Midbrain (tissue), 1 donor: ENCODE measurements at regions not wholly inside any gene's neighbourhood (a gene's known extent, or its start where the extent isn't known, plus 50 kb on each side); places are given as distances from the start of the nearest gene placed in this dataset.
"Not testable (repeated sequence)": the region's sequence is repeated elsewhere in the genome, so short reads cannot be mapped to it uniquely, and the experiment has no call there.

ENCODE experiments used
- DNase-seq: peaks from one replicate; lab custom pipeline; 2025; lab: John Stamatoyannopoulos, UW

DNA sequence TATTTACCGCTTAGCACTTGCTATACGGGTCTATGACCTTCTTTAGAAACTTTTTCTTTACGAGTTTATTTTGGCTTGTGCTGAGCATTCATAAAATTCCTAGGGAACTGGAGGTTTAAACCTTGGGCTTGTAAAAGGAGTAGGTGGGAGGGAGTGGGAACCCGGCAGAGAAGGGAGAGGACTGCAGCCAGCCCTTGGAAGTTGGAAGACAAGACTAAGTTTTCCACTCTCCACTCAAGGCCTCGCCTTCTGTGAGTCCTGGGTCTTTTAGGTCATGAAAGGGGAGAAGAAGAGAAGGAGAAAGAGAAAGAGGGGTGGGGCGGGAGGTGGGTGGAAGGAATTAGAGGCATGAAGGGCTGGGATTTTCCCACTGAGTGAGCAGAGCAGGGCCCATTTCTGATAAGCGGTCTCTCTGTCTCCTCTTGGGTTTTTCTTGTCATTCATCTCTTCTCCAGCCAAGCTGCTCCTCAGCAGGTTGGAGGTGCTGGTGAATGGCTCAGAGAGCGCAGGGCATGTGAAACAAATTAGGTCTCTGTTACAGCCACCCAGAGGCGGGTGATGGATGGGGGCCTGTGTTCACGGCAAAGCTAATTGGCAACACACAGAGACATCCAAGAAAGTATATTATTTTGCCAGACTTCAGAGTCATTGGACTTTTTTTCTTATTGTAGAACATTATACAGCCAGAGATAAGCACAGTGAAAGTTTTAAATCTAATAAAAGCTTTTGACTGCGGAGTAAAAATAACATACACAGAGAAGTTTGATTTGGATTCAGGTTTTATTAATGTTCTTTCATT, 247.3 kb downstream of the FOXD2 start:
- DNase-seq, result no peak

DNA sequence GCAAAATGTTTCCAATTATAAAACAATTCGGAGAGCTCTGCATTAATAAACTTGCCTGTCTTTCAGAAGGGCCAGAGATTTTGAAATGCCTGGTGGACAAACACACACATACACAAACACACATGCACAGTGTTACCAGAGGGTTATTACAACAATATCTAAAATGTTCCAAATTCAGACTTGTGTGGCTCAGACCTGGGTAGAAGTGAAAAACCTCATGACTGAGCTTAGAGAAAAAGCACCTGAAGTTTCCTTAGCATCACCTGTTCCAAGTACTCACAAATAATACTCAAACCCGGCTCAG, 247.9 kb downstream of the FOXD2 start:
- DNase-seq, result no peak

DNA sequence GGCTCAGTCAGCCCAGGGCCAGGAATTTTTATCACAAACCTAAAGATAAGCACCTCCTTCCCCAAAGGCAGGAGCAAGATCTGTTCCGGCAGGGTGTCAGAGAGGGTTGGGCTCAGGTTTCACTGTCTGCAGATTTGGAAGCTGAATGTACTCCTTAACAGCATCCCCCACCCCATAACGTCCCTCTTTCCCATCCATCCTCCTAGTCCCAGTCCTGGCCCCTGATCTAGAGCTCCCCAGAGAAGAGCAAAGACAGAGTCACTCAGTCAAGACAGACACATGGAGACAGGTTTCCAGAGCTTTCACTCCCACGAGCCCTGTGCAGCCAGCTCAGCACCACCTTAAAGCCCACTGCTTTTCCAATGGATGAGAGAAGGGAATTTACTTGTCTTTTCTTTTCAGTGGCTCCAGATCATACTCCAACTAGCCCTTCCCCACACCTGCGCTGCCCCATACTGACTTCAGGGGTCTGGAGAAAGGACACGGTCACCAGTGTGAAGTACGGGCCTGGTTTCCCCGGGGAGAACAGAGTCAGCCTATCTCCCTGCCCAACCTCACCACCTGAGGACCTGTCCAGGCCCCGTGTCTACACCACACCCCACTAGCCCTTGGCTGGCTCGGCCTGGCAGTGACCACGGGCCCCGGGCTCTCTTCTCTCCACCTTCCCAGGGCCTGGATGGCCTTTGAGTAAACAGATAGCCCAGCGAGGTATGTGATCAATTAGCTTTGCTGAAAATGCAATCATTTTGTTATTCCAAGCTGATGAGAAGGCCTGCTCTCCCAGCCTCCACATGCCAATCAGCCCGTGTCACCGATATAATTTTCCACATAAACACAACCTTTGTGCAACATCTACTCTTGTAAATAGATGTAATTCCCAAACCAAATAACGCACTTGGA, 249.1 kb downstream of the FOXD2 start:
- no peak for DNase-seq

DNA sequence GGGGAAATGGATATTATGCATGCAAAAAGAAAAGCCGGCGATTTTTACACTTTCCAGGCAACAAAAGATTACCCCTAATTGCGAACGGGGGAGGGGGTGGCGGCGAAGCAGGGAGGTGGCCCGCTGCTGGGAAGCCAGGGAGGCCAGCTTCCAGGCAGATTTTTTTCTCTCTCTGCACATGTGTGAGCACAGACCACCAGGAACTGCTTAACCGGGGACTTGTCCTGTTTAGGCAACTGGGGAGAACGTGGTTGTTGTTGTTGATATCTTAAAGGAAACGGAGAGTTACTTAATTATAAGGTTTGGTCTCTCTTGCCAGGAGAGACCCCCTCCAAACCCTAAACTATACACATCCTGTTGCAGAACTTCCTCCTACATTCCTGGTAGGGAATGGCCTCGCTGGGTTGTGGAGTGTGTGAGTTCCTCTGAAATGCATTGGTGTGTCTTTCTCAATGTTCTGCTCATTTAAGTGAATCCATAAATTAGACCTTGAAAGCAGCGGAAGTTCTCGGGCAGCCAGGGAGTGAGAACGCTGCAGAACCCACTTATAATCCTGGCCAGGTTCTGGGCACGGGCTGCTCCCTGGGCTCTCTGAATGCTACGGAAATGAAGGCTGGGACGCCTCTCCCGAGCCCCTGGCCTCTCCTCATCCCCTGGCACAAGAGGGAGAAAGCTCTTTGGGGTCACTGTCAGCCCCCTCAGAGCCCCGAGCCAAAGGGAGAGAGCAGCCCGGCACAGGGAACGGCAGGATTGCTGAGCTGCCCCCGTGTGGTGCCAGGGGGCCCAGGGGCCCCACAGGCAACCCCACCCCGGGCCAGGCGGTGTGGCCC, 250.0 kb downstream of the FOXD2 start:
- no peak for DNase-seq

DNA sequence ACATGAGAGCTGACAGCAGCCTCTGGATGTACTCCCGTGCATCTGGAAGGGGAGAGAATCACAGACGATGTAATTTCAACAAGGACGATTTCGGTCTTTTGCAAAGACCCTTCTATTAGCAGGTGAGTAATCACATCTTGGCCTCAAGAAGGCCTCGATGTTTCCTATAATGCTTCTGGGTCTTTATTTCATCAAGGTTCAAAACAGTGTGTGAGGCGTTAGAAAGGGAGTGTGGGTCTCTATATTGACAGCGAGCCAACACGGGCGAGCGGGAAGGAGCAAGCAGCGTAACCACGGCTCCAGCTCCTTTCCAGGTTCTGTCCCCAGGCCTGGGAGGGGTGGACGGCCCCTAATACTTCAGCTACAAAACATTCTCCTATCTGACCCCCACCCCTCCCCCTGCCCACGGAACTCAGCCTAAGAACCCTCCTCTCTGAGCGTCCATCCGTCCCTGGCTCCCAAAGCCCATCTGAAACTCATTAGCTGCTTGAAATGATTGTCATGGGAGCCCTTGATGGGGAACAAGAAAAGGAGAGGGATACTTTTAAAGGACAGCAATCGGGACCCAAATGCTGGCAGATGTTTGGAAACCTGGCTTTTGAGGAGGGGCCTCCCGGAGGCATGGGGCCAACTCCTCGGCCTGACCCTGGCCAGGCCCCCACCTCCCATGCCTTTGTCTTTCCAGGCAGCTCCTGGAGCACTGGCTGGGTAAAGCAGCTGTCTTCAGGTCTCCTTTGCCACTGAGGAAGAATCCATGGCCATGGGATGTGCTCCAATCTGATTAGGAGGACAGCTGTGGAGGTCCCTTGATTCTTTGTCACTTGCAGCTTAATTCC, 250.8 kb downstream of the FOXD2 start:
- no peak for DNase-seq

DNA sequence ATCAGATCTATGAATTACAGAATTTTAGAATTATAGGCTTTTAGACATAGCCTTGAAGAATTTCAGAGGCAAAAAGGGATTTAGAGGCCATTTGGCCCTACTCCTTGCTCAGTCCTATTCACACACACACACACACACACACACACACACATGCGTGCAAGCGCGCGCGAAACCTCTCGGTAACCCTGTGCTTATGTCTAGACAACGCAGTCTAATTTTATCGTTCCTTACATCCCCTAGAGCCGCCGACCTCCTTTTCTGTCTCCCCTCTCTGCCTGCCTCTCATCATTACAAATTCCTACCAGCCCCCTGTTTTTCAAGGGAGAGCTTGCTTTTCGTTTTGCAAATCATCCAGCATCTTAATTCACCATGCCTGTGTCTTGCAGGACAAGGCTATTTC, 252.1 kb downstream of the FOXD2 start:
- no peak for DNase-seq

DNA sequence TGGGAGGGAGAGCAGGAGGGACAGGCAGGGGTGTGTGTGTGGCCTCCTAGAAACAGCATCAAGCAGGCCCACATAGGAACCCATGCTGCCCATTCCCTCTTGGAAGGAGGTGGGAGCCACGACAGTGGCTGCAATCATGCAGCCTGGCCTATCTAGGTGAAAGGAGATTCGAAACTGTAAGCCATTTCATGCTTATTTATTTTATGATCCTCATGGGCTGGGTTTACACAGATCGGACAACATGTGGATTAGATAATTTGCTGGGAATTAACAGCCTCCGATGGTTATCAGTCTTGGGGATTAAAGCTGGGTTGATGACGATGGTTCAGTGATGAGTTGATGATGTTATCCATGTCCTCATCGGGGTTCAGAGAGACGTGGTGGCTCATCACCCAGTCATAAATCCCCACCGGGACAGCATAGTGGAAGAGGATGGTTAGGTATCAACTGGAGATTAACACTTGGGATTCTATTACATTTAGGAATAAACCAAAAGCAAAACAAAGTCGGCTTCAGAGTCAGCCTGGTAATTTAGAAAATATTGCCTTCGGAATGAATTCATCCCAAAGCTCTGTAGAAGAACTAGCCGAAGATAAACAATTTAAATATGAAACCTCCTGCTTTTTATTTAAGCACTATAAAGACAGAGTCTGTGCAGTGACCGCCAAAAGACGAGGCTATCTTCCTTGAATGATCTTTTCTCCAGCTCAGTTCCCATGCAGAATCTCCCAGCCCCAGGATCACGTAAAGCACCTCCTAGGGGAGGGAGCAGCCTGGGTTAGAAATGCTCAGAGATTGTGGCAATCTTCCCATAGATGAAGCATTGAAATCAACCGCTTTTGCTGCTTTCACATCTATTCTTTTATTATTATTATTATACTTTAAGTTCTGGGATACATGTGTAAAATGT, 252.8 kb downstream of the FOXD2 start:
- DNase-seq, result no peak

DNA sequence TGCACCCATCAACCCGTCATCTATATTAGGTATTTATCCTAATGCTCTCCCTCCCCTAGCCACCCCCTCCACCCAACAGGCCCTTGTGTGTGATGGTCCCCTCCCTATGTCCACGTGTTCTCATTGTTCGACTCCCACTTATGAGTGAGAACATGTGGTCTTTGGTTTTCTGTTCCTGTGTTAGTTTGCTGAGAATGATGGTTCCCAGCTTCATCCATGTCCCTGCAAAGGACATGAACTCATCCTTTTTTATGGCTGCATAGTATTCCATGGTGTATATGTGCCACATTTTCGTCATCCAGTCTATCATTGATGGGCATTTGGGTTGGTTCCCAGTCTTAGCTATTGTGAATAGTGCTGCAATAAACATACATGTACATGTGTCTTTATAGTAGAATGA, 253.4 kb downstream of the FOXD2 start:
- not testable (repeated sequence) for DNase-seq

DNA sequence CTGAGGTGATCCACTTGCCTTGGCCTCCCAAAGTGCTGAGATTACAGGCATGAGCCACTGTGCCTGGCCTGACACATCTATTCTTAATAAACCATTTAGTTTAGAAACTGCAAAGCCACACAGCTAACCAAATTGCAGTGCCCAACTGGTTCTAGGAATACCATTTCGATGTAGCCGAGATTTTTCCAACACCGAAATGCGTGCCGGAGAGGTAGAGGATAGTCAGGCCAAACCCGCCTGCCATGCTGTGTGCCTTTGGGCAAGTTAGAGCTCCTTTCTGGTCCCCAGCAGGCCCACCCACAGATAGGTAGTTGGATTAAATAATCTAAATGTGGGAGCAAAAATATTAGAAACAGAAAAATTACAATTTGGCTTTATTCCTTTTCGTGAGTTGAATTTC, 254.4 kb downstream of the FOXD2 start:
- DNase-seq, result no peak

DNA sequence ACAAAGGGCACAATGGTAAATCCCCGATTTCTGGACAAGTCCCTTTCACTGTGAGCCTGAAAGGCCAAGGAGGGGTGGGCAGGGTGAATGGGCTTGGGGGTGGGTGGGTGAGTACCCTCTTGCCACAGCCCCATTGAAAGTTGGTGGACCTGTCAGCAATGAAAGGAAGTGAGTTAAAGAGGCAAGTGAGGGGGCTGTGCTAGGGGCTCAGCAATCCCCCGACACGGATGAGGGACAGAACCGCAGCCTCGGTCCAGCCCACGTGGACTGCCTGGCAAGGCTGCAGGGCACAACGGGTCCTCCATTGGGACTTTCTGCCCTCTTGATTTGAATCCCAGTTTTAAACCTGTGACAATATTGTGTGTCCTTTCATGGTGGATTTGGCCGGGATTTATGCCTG, 255.3 kb downstream of the FOXD2 start:
- no peak for DNase-seq

DNA sequence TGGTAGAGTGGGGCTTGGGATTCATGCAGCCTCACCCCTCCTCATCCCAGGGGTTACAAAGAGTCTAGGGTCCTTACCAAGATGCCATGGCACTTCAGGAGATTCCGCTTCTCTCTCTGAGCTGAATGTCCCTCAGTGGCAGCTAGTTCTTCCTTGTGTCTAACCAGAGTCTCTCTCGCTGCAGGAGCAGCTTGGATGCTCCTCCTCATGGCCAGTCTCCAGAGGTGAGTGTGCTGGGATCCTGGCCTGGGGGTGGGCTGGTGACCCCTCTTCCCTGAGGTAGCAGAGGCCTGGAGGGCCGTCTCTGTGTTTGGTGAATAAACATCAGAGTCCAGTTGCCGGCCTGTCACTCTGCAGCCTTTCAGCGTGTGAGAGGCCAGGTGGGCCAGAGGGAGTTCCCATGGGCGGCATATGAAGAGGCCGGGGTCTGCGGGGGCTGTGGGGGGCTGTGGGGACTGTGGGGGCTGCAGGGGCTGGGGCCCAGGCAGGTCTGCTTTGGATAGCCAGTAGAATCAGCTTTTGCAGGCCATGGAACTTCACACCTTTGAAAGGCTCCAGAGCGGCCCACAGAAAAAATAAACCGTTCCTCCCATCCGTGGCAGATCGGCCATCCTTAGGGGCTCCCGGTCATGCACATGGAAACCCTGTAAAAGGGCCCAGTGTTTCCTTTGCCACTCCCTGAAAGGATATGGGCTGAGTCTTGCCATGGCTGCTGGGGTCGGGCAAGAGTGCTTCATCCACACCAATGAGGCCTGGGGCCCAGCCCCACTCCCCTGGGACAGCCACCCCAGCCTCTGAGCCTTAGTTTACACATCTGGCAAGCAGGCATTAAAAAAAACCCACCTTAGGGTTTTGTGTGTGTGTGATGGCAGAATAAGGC, 256.4 kb downstream of the FOXD2 start:
- DNase-seq, result no peak

DNA sequence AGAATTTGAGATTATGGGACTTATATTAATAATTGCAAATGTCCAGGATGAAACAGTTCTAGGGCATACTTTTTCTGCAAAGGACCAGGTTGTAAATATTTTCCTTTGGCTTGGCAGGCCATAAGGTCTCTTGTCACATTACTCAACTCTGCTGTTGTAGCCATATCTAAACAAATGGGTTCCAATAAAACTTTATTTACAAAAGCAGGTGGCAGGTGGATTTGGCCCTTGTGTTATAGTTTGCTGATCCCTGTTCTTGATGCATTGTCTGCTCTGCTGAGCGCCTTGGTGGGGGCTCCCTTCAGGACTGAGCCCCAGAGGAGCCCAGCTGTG, 258.5 kb downstream of the FOXD2 start:
- DNase-seq, result no peak

DNA sequence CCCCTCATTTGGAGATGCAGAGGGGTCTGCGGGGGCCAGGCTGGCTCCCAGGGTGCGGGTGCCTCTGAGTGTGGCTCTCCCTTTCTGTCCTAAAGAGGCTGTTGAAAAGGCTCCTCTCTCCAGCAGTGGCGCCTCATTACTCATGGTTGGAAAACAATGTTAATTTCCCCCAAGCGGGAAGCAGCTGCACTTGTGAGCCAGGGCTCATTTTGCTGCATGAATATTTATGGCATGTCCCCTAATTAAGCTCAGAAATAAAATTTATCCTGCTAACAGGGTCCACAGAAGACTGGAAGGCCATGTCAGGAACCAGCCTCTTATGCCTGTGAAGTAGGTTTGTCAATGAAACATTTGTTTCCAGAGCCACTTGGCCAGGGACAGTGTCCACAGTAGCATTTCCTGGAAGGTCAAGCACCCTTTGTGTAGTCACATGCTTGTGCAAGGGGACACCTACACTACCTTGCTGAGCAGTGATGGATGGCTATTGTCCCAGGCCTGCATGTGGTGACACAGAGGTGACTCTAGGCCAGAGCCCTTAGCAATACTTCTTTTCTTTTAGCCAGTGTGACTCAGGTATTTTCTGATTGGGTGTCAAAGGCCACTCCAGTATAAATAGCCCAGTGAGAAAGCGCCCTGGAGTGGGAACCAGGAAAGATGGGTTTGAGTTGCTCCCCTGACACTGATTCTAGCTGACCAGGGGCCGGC, 259.0 kb downstream of the FOXD2 start:
- DNase-seq, result no peak

DNA sequence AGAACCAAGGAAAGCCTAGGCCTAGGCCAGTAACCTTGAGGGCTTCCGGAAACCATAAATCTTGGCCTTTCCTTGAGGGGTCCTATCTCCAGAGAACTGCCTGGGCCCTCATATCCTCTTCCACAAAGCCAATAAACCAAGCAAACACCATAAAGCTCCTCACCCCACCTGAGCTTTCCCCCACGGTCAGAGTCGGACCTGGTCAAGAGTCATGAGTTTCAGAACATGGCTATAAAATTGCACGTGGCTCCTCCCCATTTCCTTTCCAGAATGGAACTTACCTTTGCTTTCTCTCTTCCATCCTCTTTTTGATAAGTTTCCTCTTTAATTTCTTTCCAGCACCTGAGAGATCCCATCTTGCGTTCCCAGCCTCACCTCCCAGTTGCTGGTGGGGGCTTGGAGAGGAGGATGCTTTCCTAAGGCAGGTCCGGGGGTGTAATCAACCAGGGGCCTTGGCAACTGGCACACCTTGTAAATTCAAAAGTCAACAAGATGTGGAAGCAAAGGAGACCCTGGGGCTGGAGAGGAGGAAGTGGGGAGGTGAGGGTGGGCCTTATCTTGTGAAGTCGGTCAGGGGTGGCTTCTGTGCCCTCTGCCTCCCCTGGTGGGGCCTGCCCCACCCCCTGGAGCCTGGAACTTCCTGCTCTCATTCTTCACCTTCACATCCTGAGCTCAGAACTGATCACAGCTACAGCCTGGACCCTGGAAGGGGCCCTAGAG, 259.9 kb downstream of the FOXD2 start:
- no peak for DNase-seq

DNA sequence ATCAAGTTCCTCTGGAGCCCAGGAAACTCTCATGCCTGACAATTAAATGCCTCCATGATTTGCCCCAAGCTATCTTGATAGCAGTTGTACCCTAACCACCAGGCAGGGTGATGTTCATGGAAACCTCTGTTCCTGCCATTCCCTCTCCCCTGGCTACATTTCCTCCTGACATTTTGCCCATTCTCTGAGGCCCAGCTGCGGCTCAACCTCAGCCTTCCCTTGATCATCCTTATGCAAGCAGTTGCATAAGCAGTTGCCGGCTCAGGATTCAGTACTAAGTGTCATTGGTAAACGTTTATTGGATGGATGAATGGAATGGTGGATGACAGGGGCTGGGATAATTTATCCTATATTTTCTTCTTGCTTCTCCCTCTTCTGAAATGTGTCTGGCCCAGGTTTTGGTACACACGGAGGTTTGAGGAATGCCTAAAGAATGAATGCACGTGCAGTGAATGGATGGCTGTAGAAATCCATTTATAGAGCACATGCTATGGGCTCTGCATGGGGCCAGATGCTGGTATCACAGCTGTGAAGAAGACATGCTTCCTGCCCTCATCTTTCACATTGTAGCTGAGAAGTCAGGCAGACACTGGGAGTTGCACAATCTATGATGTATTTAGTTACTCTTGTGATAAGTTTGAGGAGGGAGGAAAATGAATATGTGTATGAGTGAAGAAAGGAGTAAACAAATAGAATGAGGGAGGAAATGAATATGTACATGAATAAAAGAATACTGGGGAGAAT, 261.8 kb downstream of the FOXD2 start:
- DNase-seq, result no peak

DNA sequence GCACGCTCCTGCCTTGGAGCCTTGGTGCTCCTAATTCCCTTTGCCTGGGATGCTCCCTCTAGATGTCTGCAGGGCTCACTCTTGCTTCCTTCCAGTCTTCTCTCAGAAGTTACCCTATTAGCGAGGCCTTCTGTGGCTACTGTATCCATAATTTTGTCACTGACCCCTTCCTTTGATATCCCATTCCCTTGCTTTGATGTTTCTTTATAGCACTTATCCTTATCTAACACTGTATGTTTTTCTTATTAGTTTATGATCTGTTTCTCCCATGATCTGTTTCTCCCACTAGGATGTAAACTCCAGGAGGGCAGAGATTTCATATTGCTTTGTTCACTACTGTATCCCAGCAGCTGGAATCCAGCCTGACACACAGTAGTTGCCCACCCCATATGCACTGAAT, 263.4 kb downstream of the FOXD2 start:
- DNase-seq, result no peak

DNA sequence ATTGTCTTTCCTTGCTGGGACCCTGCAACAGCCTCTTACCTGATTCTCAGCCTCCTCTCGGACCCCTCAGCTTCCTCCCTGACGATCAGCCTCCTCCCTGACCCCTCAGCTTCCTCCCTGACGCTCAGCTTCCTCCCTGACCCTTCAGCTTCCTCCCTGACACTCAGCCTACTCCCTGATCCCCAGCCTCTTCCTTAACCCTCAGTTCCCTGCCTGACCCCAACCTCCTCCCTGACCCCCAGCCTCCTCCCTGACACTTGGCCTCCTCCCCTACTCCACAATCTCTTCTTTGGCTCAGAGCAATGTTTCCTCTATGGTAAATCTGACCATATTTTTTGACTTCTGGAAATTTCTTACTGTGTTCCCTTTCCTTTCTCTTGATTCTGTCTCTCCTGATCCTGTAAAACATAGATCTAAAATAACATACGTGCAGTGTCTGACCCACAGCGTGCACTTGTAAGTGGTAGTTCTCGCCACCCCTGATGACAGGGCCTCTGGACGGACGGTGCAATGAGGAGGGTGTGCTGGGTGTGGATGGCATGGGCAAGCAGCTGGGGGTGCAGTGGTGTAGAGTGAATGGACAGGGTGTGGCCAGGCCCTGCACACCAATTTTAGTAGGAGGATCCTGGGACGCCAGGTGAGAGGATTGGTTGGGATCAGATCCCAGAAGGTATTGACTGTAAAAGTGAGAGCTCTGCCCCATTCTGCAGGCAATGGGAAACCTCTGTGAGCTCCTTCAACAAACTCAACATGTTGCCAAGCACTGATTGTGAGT, 264.1 kb downstream of the FOXD2 start:
- no peak for DNase-seq
